HepG2 (cell line): ENCODE measurements at regions not wholly inside any gene's neighbourhood (a gene's known extent, or its start where the extent isn't known, plus 50 kb on each side); places are given as distances from the start of the nearest gene placed in this dataset.

ENCODE experiments used
- ATAC-seq: fragments of 200-7000 bp; cut with Tn5 transposase; 3 replicates; pipeline ENCODE4 v1.9.1; 2020; ENCODE audit warnings: mild to moderate bottlenecking, moderate library complexity
- BruUV-seq: library from RNA; stranded (reverse); fragments of 400-500 nt; replicated peaks from 2 replicates; lab custom pipeline; 2021; lab: Mats Ljungman, UMichigan
- CTCF ChIA-PET: fragments of 300-600 bp; formaldehyde crosslinking; extraction: SDS; loops from one replicate; lab custom pipeline; 2021; ENCODE audit warnings: low total read pairs, inconsistent platforms, low intra/inter-chr PET ratio; lab: Yijun Ruan, JAX
- POLR2A ChIA-PET: fragments of 350-600 bp; sonication (Branson Sonifier 250); formaldehyde crosslinking; loops from one replicate; lab custom pipeline; 2020; ENCODE audit warnings: antibody characterized with exemption, inconsistent platforms; lab: Yijun Ruan, JAX
- DNase-seq: peaks from one replicate; pipeline ENCODE4 v3.0.0-alpha.2; 2015; ENCODE audit warnings: low spot score
- FAIRE-seq: peaks from 3 replicates; lab custom pipeline; 2011; peaks lifted over from hg19 to GRCh38; lab: Jason Lieb, UNC
- H2AFZ ChIP-seq: one replicate; pipeline ENCODE4 v1.6.1; 2011; ENCODE audit warnings: low read length, inconsistent platforms
- H3K27ac ChIP-seq: fragments of 300-600 bp; 3 replicates; pipeline ENCODE4 v1.8.0; 2011; ENCODE audit warnings: mixed run types, mild to moderate bottlenecking, mixed read lengths, low read length, inconsistent platforms; ENCODE audit not compliant: insufficient read depth; ENCODE audit errors: extremely low read length
- H3K27me3 ChIP-seq, 2 experiments: fragments of 200-600 bp in 1 of 2; 2 replicates in 1 of 2; 3 replicates in 1 of 2; pipeline versions ENCODE4 v1.6.0 to v1.8.0; 2011; ENCODE audit warnings: low read length in 2 of 2, mild to moderate bottlenecking in 2 of 2, moderate library complexity in 2 of 2, inconsistent platforms in 1 of 2; ENCODE audit not compliant: insufficient read depth in 2 of 2, control insufficient read depth in 1 of 2
- H3K36me3 ChIP-seq, 2 experiments: fragments of 200-600 bp in 1 of 2; replicated peaks in 1 of 2; 2 replicates in 1 of 2; 3 replicates in 1 of 2; pipeline versions ENCODE4 v1.5.1 to v1.8.0; 2011; ENCODE audit warnings: low read length in 2 of 2, inconsistent platforms in 1 of 2; ENCODE audit not compliant: insufficient read depth in 2 of 2, control insufficient read depth in 1 of 2
- H3K4me1 ChIP-seq: 2 replicates; pipeline ENCODE4 v1.5.1; 2012; ENCODE audit warnings: low read length, inconsistent platforms; ENCODE audit not compliant: insufficient read depth
- H3K4me2 ChIP-seq: 2 replicates; pipeline ENCODE4 v1.6.0; 2011; ENCODE audit warnings: low read depth, low read length, inconsistent platforms
- H3K4me3 ChIP-seq, 3 experiments: fragments of 200-600 bp in 1 of 3; sonication (generic), shearing (Covaris generic) in 1 of 3; replicated peaks in 1 of 3; 2 replicates each; pipeline ENCODE4 v1.5.1; 2011 to 2016; ENCODE audit warnings: low read length in 3 of 3, inconsistent platforms in 2 of 3, low read depth in 2 of 3, mild to moderate bottlenecking in 2 of 3, control low read depth in 1 of 3, mixed read lengths in 1 of 3; ENCODE audit not compliant: insufficient read depth in 1 of 3
- H3K79me2 ChIP-seq: one replicate; pipeline ENCODE4 v1.6.1; 2011; ENCODE audit warnings: low read length, inconsistent platforms; ENCODE audit not compliant: insufficient read depth
- H3K9ac ChIP-seq: 2 replicates; pipeline ENCODE4 v1.6.0; 2011; ENCODE audit warnings: mild to moderate bottlenecking, low read depth, low read length, inconsistent platforms; ENCODE audit not compliant: insufficient read depth
- H3K9me3 ChIP-seq: 2 replicates; pipeline ENCODE4 v1.5.1; 2012; ENCODE audit warnings: mild to moderate bottlenecking, low read length
- H4K20me1 ChIP-seq: 2 replicates; pipeline ENCODE4 v1.6.0; 2011; ENCODE audit warnings: inconsistent platforms, mild to moderate bottlenecking, low read length, moderate library complexity; ENCODE audit not compliant: insufficient read depth
- CBX2 ChIP-seq, 2 experiments: fragments of 200-600 bp in 1 of 2; sonication (generic); formaldehyde crosslinking in 1 of 2; IDR thresholded peaks; 2 replicates each; pipeline versions ENCODE4 v1.7.0 to v1.8.1; 2018 to 2022; ENCODE audit warnings: low read depth in 2 of 2, low read length in 1 of 2, mild to moderate bottlenecking in 1 of 2, missing genetic modification reagents in 1 of 2
- E2F1 ChIP-seq: sonication (generic); formaldehyde crosslinking; IDR thresholded peaks from 2 replicates; pipeline ENCODE4 v1.5.0; 2020; ENCODE audit warnings: missing genetic modification reagents
- MYC ChIP-seq: sonication (generic); formaldehyde crosslinking; IDR thresholded peaks from 2 replicates; pipeline ENCODE4 v1.9.0; 2021; ENCODE audit warnings: missing genetic modification reagents, borderline replicate concordance
- NCOR1 ChIP-seq: fragments of 200-600 bp; sonication (generic); IDR thresholded peaks from 2 replicates; pipeline ENCODE4 v1.7.0; 2017; ENCODE audit warnings: antibody characterized with exemption, low read length, borderline replicate concordance
- NFAT5 ChIP-seq: sonication (generic); formaldehyde crosslinking; IDR thresholded peaks from 2 replicates; pipeline ENCODE4 v1.4.0; 2020; ENCODE audit warnings: missing genetic modification reagents
- PBX3 ChIP-seq: sonication (generic); formaldehyde crosslinking; IDR thresholded peaks from 2 replicates; pipeline ENCODE4 v1.8.1; 2023; ENCODE audit warnings: missing genetic modification reagents, inconsistent platforms, borderline replicate concordance
- PRDM10 ChIP-seq: sonication (generic); formaldehyde crosslinking; IDR thresholded peaks from 2 replicates; pipeline ENCODE4 v1.4.0; 2020; ENCODE audit warnings: low read depth, missing genetic modification reagents
- ZNF547 ChIP-seq: sonication (generic); formaldehyde crosslinking; IDR thresholded peaks from 2 replicates; pipeline ENCODE4 v1.5.1; 2020; ENCODE audit warnings: mild to moderate bottlenecking, missing genetic modification reagents
- ZNF557 ChIP-seq: sonication (generic); formaldehyde crosslinking; IDR thresholded peaks from 2 replicates; pipeline ENCODE4 v1.4.0; 2020; ENCODE audit warnings: missing genetic modification reagents
- ZNF766 ChIP-seq: sonication (generic); formaldehyde crosslinking; IDR thresholded peaks from 2 replicates; pipeline ENCODE4 v1.5.0; 2020; ENCODE audit warnings: missing genetic modification reagents, borderline replicate concordance
- WGBS: methylation state at CpG from one replicate; pipeline ENCODE4 v1.1.6; 2017; ENCODE audit warnings: low lambda C conversion rate; 5-methylcytosine and 5-hydroxymethylcytosine counted together
- in situ Hi-C: cut with HindIII; loops from 2 replicates; pipeline ENCODE4 v1.10.0; 2017; ENCODE audit warnings: low pct_unique_long_range_greater_than_20kb; ENCODE audit not compliant: extremely low pct_ligation_motif_present
- intact Hi-C: fragments of 100-400 bp; cut with micrococcal nuclease; formaldehyde crosslinking; loops from one replicate; pipeline ENCODE4 v1.10.0; 2022; ENCODE audit not compliant: unreplicated experiment

- in situ Hi-C loops = no loop called here
- H3K36me3 ChIP-seq = no peaks in the 10 kb centered on the region
- ChIA-PET POLR2A (no interaction called here), CTCF (no interaction called here)
- H3K4me2 ChIP-seq = no peak overlapping the region
- intact Hi-C loops = no loop called here
- no TSS peak for BruUV-seq
- no peak overlapping the region for H3K9ac ChIP-seq
- H3K9me3 ChIP-seq = no peaks in the 10 kb centered on the region
- H3K4me3 ChIP-seq = no peak overlapping the region
- H4K20me1 ChIP-seq = no peaks in the 10 kb centered on the region
- H3K79me2 ChIP-seq = no peaks in the 10 kb centered on the region
- no peak overlapping the region for H2AFZ ChIP-seq
- H3K4me1 ChIP-seq = no peaks in the 10 kb centered on the region
- no peak overlapping the region for H3K27ac ChIP-seq
- FAIRE-seq (no peak), ATAC-seq (no peak), DNase-seq (no peak)
- H3K27me3 ChIP-seq = peaks cover 2 to 20% of the 10 kb centered on the region in 2 experiments; a peak in 2 of 5 replicates
- 21% methylated on average over 7 of the region's 7 CpGs for WGBS
- TF ChIP-seq NCOR1 = no peak
- no peak for TF ChIP-seq CBX2 (IDR thresholded peaks at IDR 0.05; ENCODE audit: low read depth, low read length)
- TF ChIP-seq CBX2 (CRISPR knock-in tag; IDR thresholded peaks at IDR 0.05; ENCODE audit: low read depth) = no peak
- TF ChIP-seq E2F1 (CRISPR knock-in tag) = no peak
- TF ChIP-seq ZNF557 (CRISPR knock-in tag) = no peak
- TF ChIP-seq ZNF766 (CRISPR knock-in tag) = no peak
- TF ChIP-seq PRDM10 (CRISPR knock-in tag) = no peak
- no peak for TF ChIP-seq PBX3 (CRISPR knock-in tag)
- TF ChIP-seq ZNF547 (CRISPR knock-in tag) = no peak
- no peak for TF ChIP-seq MYC (CRISPR knock-in tag)
- no peak for TF ChIP-seq NFAT5
Measured at GRCh38 chr10:124186956-124187355, 93.6 kb upstream of the CHST15 start.
